GM23338 (cell line): ENCODE measurements at regions not wholly inside any gene's neighbourhood (a gene's known extent, or its start where the extent isn't known, plus 50 kb on each side); places are given as distances from the start of the nearest gene placed in this dataset.

Experiments used
- CTCF ChIP-seq, 2 experiments: fragments of 200-600 bp in 1 of 2; sonication (generic) in 1 of 2; conservative IDR thresholded peaks; 2 replicates each; pipeline versions ENCODE4 v1.5.1 to v1.6.1; 2016 to 2017; ENCODE audit warnings: antibody characterized with exemption in 2 of 2, low read depth in 2 of 2, mild to moderate bottlenecking in 2 of 2, moderate library complexity in 1 of 2
- POLR2AphosphoS5 ChIP-seq: IDR thresholded peaks from 2 replicates; pipeline ENCODE4 v1.6.1; 2016; ENCODE audit warnings: antibody characterized with exemption, low read depth

GRCh38 chrX:69268611-69269010 is 103.4 kb upstream of the PJA1 start:
- TF ChIP-seq CTCF (conservative IDR thresholded peaks at IDR 0.05; ENCODE audit: low read depth in 2 of 2) (no peak), POLR2AphosphoS5 (no peak)
